Small intestine (tissue), 7 donors: ENCODE measurements at regions not wholly inside any gene's neighbourhood (a gene's known extent, or its start where the extent isn't known, plus 50 kb on each side); places are given as distances from the start of the nearest gene placed in this dataset.
A peak's percentile ranks its signal among the peaks of the same experiment; 100 is the strongest.

ENCODE experiments used
- DNase-seq, 2 donors: peaks; one replicate each; pipeline versions ENCODE4 v3.0.0 to v3.0.0-alpha.2; 2013
- FAIRE-seq: peaks from 2 replicates; lab custom pipeline; 2012; peaks lifted over from hg19 to GRCh38; lab: Jason Lieb, UNC
- H3K27ac ChIP-seq, 3 donors: one replicate each; pipeline ENCODE4 v1.5.1; 2013; ENCODE audit warnings: low read length in 2 of 3, mild to moderate bottlenecking in 2 of 3, control low read depth in 1 of 3, inconsistent platforms in 1 of 3, low read depth in 1 of 3, moderate library complexity in 1 of 3
- H3K27me3 ChIP-seq, 3 donors: one replicate each; pipeline ENCODE4 v1.6.1; 2013; ENCODE audit warnings: low read length in 3 of 3, inconsistent platforms in 1 of 3; ENCODE audit not compliant: control insufficient read depth in 3 of 3, insufficient read depth in 3 of 3
- H3K36me3 ChIP-seq, 3 donors: one replicate each; pipeline ENCODE4 v1.6.1; 2013; ENCODE audit warnings: low read length in 3 of 3, inconsistent platforms in 1 of 3, low read depth in 1 of 3, mild to moderate bottlenecking in 1 of 3, moderate library complexity in 1 of 3; ENCODE audit not compliant: control insufficient read depth in 3 of 3, insufficient read depth in 2 of 3
- H3K4me1 ChIP-seq, 3 donors: one replicate each; pipeline ENCODE4 v1.6.1; 2013; ENCODE audit warnings: low read length in 2 of 3, inconsistent platforms in 1 of 3, low read depth in 1 of 3, mild to moderate bottlenecking in 1 of 3, moderate library complexity in 1 of 3; ENCODE audit not compliant: control insufficient read depth in 3 of 3, insufficient read depth in 2 of 3
- H3K4me3 ChIP-seq, 3 donors: one replicate each; pipeline ENCODE4 v1.5.1; 2013; ENCODE audit warnings: low read length in 3 of 3, control low read depth in 1 of 3, inconsistent platforms in 1 of 3, low read depth in 1 of 3, mild to moderate bottlenecking in 1 of 3, moderate library complexity in 1 of 3
- H3K9me3 ChIP-seq, 2 donors: one replicate each; pipeline ENCODE4 v1.6.1; 2013; ENCODE audit warnings: low read depth in 1 of 2, low read length in 1 of 2; ENCODE audit not compliant: control insufficient read depth in 2 of 2, insufficient read depth in 1 of 2
- WGBS, 3 donors: extraction: QIAGEN DNeasy Blood & Tissue Kit; methylation state at CpG; one replicate each; pipeline ENCODE4 v1.1.7; 2013; 5-methylcytosine and 5-hydroxymethylcytosine counted together
- donor health status: healthy with polysubstance abuse.
- donor health status: control.
- donor health status: control.
- donor health status: Bipolar disorder and iron deficiency.
- donor health status: healthy.

DNA sequence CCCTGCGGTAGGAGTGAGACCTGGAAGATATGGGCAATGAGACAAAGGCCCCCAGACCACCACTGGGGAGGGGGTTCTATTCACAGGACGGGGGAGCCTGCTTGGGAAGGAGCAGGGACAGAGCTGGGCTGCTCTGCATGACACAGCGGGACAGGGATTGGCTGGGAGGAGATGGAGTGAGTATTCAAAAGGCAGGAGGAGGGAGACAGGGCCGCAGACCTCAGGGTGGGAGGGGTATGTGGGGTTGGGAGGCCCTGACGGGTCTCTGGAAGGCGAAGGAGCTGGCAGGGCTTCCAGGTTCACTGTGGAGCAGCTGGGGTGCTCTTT is 60.8 kb upstream of the RPS6KA2 start:
- WGBS, 3 donors = 43 to 53% (median 44%) methylated on average over 6 of the region's 6 CpGs
- DNase-seq = no peak
- Histone ChIP-seq H3K27ac (no peak overlapping the region), H3K4me3 (no peak overlapping the region), H3K36me3 (no peaks in the 10 kb centered on the region), H3K4me1 (no peaks in the 10 kb centered on the region), H3K9me3 (no peaks in the 10 kb centered on the region), H3K27me3 (peaks cover 0 to 26% (median 0%) of the 10 kb centered on the region in 3 donors)
- FAIRE-seq = no peak

DNA sequence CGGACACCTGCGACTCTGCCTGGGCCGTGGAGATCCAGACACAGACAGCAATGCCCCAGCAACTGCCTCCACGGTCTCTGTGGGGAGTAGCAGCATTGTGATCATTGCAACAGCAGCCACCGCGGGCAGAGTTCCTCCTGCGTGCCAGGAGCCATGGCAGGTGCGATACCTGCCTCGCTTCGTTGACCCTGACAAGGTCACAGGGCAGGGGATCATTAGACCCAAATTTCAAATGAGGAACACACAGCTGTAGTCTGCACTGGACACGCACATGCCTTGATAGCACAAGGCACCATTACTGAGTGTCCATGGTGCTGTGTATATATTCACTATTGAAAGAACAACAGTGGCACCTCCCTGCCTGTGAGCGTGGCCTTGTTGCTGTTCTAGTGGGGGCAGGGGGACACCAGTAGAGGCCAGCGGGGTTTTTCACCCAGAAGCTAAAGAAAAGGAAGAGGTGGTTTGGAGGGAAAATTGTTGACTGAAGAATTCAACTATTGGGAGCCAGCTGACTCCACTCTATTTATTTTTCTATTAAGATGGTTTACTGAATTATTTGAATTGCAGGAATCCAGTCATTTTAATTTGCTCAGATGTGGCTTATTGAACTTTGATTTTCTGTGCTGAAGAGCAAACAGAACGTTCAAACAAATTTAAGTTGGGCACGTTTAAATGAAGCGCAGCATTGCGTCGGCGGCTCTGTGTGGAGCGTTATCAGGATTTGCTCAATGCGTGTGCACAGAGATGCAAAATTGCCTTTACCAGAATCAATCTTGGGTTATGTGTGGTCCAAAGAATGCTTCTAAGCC is 60.2 kb upstream of the RPS6KA2 start:
- FAIRE-seq = no peak
- 51 to 65% (median 59%) methylated on average over 21 of the region's 21 CpGs for WGBS, 3 donors

DNA sequence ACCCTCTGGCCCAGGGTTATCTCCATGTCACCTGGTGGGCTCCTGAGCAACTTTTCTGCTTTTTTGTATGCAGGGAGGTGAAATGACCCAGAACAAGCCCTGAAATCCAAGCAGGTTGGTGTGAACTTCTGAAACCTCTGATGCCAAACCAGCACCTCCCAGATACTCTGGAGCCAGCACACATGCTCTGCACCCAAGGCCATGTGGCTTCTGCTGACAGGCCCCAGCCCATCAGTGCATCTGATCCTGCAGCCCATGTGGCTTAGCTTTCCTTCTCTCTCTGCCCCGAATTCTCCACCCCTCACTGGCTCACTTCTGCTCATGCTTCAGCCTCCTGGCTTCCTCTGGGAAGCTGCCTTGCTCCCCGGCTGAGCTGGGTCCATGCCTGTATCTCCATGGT is 59.3 kb upstream of the RPS6KA2 start:
- Histone ChIP-seq H3K27ac (no peak overlapping the region), H3K9me3 (no peaks in the 10 kb centered on the region), H3K4me1 (no peaks in the 10 kb centered on the region), H3K27me3 (peaks cover 0 to 22% (median 0%) of the 10 kb centered on the region in 3 donors), H3K4me3 (no peak overlapping the region), H3K36me3 (no peaks in the 10 kb centered on the region)
- FAIRE-seq (no peak), DNase-seq (no peak)
- WGBS, 3 donors = 69 to 83% (median 76%) methylated on average over 2 of the region's 2 CpGs

More for the DNA sequence above, 60.2 kb upstream of the RPS6KA2 start:
- no peak for DNase-seq
- H3K27ac ChIP-seq = no peak overlapping the region
- H3K4me1 ChIP-seq = no peaks in the 10 kb centered on the region
- H3K4me3 ChIP-seq = no peak overlapping the region
- peaks cover 0 to 24% (median 0%) of the 10 kb centered on the region in 3 donors for H3K27me3 ChIP-seq
- no peaks in the 10 kb centered on the region for H3K9me3 ChIP-seq
- no peaks in the 10 kb centered on the region for H3K36me3 ChIP-seq

DNA sequence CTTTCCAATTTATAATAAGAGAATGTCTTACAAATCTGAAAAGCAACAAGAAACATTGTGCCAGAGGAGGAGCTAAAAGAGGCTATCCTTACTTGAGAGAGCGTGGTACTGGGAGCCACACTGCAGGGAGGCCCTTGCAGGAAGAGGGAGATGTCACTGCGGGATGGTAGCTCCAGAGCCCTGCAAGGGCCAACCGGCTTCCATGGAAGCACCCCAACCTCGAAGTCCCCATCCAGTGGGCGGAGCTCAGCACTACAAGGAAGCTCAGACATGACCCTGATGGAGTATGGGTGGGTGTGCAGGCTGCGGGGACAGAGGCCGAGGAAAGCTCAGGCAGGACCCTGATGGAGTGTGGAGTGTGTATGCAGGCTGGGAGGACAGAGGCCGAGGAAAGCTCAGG is 57.8 kb upstream of the RPS6KA2 start:
- H3K4me3 ChIP-seq = no peak overlapping the region
- DNase-seq = no peak
- no peaks in the 10 kb centered on the region for H3K36me3 ChIP-seq
- no peaks in the 10 kb centered on the region for H3K9me3 ChIP-seq
- no peak for FAIRE-seq
- no peak overlapping the region for H3K27ac ChIP-seq
- no peaks in the 10 kb centered on the region for H3K4me1 ChIP-seq
- H3K27me3 ChIP-seq = peaks cover 0 to 22% (median 0%) of the 10 kb centered on the region in 3 donors
- WGBS, 3 donors = 66 to 81% (median 73%) methylated on average over 8 of the region's 8 CpGs

DNA sequence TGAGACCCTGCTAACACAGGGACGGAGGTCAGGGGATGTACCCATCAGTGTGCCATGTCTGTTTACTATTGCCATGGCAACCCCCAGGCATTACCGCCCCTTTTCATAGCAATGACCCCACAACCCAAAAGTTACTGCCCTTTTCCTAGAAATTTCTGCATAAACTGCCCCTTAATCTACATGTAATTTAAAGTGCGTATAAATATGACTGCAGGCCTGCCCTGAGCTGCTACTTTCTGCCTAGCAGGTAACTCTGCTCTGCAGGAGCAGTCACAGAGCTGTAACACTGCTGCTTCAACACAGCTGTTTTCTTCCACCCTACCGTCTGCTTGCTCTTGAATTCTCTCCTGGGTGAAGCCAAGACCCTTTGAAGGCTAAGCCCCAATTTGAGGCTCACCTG is 57.1 kb upstream of the RPS6KA2 start:
- no peak overlapping the region for H3K4me3 ChIP-seq
- DNase-seq (no peak), FAIRE-seq (no peak)
- H3K36me3 ChIP-seq = no peaks in the 10 kb centered on the region
- no peaks in the 10 kb centered on the region for H3K4me1 ChIP-seq
- H3K27ac ChIP-seq = no peak overlapping the region
- WGBS, 3 donors = 89 to 94% (median 91%) methylated on average over 4 of the region's 4 CpGs
- peaks cover 0 to 20% (median 0%) of the 10 kb centered on the region in 3 donors for H3K27me3 ChIP-seq
- H3K9me3 ChIP-seq = peaks cover 0 to 4% of the 10 kb centered on the region in 2 donors

DNA sequence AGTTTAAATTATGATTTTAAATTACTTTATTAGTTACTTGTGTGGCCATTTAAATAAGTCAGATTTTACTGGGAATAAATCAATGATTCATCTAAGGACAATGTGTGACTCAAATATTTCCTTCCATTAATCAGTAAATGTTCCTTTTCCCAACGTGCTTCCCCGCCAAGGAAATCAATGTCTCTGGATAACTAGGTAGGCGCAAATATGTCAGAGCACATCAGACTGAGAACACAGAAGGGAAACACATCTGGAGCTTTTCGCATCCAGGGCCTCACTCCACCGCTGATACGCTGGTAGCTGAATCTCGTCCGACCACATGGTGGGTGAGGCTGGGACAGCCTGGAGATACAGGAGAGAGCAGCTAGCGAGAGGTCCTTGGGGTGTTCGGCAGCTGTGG is 56.4 kb upstream of the RPS6KA2 start:
- FAIRE-seq = no peak
- Histone ChIP-seq H3K27ac (no peak overlapping the region), H3K4me3 (no peak overlapping the region), H3K4me1 (peaks cover 0 to 2% (median 0%) of the 10 kb centered on the region in 3 donors), H3K9me3 (peaks cover 0 to 4% of the 10 kb centered on the region in 2 donors), H3K36me3 (no peaks in the 10 kb centered on the region), H3K27me3 (peaks cover 0 to 20% (median 0%) of the 10 kb centered on the region in 3 donors)
- WGBS, 3 donors = 78 to 84% (median 82%) methylated on average over 10 of the region's 10 CpGs
- no peak for DNase-seq

DNA sequence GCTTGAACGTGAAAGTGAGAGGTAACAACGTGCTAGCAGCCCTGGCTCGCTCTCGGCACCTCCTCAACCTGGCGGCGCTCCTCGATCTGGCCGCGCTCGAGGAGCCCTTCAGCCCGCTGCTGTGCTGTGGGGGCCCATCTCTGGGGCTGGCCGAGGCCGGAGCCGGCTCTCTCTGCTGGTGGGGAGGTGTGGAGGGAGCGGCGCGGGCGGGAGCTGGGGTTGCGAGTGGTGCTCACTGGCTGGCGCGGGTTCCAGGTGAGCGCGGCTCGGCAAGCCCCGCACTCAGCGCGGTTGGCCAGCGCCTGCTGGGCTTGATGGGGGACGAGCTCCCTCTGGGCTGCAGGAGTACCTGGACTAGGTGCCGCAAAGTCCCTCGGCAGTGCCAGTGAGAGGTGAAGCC is 52.5 kb upstream of the RPS6KA2 start:
- Histone ChIP-seq H3K27ac (no peak overlapping the region), H3K27me3 (no peaks in the 10 kb centered on the region), H3K4me1 (peaks cover 0 to 8% (median 0%) of the 10 kb centered on the region in 3 donors), H3K36me3 (no peaks in the 10 kb centered on the region), H3K9me3 (peaks cover 0 to 4% of the 10 kb centered on the region in 2 donors), H3K4me3 (no peak overlapping the region)
- DNase-seq (no peak), FAIRE-seq (no peak)
- 96 to 99% (median 97%) methylated on average over 31 of the region's 31 CpGs for WGBS, 3 donors

DNA sequence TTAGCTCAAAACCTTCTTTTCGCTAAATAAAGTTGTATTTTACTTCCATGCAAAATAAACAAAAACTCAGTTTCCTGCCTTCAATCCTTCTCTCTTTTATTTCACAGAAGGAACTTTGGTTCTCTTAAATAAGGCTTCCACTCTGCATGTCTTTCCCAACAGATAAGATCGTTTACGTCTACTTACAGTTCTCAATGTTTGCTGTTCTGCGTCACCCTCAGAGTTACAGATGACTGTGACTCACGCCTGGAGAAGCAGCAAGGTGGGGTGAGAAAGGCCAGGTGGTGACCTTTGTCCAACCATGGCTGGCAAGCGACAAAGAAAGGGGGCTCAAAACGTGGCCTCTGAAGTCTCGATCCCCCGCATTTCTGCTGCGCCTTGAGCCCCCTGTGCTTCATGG is 51.4 kb upstream of the RPS6KA2 start:
- WGBS, 3 donors = 30 to 60% (median 48%) methylated on average over 10 of the region's 10 CpGs
- peak; percentile 82 for DNase-seq
- H3K4me1 ChIP-seq = peaks cover 0 to 8% (median 0%) of the 10 kb centered on the region in 3 donors
- no peak for FAIRE-seq
- no peaks in the 10 kb centered on the region for H3K36me3 ChIP-seq
- H3K9me3 ChIP-seq = peaks cover 0 to 4% of the 10 kb centered on the region in 2 donors
- no peak overlapping the region for H3K4me3 ChIP-seq
- H3K27me3 ChIP-seq = no peaks in the 10 kb centered on the region
- peak overlapping the region in 1 of 3 donors; percentile 58 for H3K27ac ChIP-seq
